Stimulated activated naive CD8-positive, alpha-beta T cell treated with anti-CD3 and anti-CD28 coated beads, Interleukin-15, amount 100 ng/mL, for 72 hours (primary cell): ENCODE measurements at regions not wholly inside any gene's neighbourhood (a gene's known extent, or its start where the extent isn't known, plus 50 kb on each side); places are given as distances from the start of the nearest gene placed in this dataset.

Experiments
- ATAC-seq: fragments of 150-1000 bp; cut with Tn5 transposase; 2 replicates; pipeline ENCODE4 v1.10.0; 2021; ENCODE audit warnings: mild to moderate bottlenecking, moderate library complexity
- DNase-seq, 2 donors: peaks; one replicate each; pipeline ENCODE4 v3.0.0; 2021 to 2022
- H3K27ac Mint-ChIP-seq, 2 donors: one replicate each; pipeline ENCODE4 v1.8.0; 2022; ENCODE audit warnings: mild to moderate bottlenecking in 2 of 2, mixed read lengths in 2 of 2, moderate library complexity in 2 of 2
- H3K27me3 Mint-ChIP-seq: one replicate; pipeline ENCODE4 v1.8.0; 2022; ENCODE audit warnings: mixed read lengths
- H3K4me1 Mint-ChIP-seq: one replicate; pipeline ENCODE4 v1.8.0; 2022; ENCODE audit warnings: mild to moderate bottlenecking, mixed read lengths
- H3K4me3 Mint-ChIP-seq, 2 donors: one replicate each; pipeline ENCODE4 v1.8.0; 2022; ENCODE audit warnings: mild to moderate bottlenecking in 2 of 2, mixed read lengths in 2 of 2, moderate library complexity in 1 of 2
- H3K9me3 Mint-ChIP-seq, 2 donors: one replicate each; pipeline ENCODE4 v1.8.0; 2022; ENCODE audit warnings: mixed read lengths in 2 of 2

DNA sequence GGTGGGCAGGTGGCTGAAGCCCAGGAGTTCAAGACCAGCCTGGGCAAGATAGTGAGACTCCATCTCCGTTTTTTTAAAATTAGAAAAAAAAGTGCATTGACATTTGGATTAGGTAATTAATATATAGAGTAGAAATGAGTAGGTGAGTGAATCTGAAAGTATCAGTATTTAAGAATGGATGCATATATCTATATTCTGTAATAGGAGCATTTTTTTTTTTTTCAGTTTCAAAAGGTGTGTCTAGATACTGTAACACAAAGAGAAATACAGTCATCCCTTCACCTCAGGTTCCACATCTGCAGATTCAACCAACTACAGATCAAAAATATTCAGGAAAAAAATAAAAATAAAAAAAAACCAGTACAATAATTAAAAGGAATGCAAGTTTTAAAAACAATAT lies 50.8 kb downstream of the RBM27 start:
- peak; percentile 52 for ATAC-seq
- Mint-ChIP-seq H3K4me3 (no peak overlapping the region), H3K4me1 (peaks cover 12% of the 10 kb centered on the region), H3K27me3 (no peaks in the 10 kb centered on the region), H3K9me3 (no peaks in the 10 kb centered on the region), H3K27ac (no peak overlapping the region)
- DNase-seq, result no peak

GRCh38 chr5:146273109-146273508 lies 65.5 kb upstream of the POU4F3 start:
- Mint-ChIP-seq H3K4me3 (no peak overlapping the region), H3K27ac (no peak overlapping the region), H3K4me1 (no peaks in the 10 kb centered on the region), H3K9me3 (no peaks in the 10 kb centered on the region), H3K27me3 (no peaks in the 10 kb centered on the region)
- DNase-seq (no peak), ATAC-seq (no peak)

GRCh38 chr5:146283344-146283761 lies 55.3 kb upstream of the POU4F3 start:
- H3K4me1 Mint-ChIP-seq, result no peaks in the 10 kb centered on the region
- peak overlapping the region; percentile 19 to 29 for H3K27ac Mint-ChIP-seq
- no peaks in the 10 kb centered on the region for H3K27me3 Mint-ChIP-seq
- no peak overlapping the region for H3K4me3 Mint-ChIP-seq
- H3K9me3 Mint-ChIP-seq, result no peaks in the 10 kb centered on the region
- DNase-seq (no peak), ATAC-seq (no peak)

GRCh38 chr5:146284016-146284415 lies 54.6 kb upstream of the POU4F3 start:
- Mint-ChIP-seq H3K4me1 (no peaks in the 10 kb centered on the region), H3K27me3 (no peaks in the 10 kb centered on the region), H3K9me3 (no peaks in the 10 kb centered on the region), H3K4me3 (no peak overlapping the region), H3K27ac (no peak overlapping the region)
- DNase-seq, result no peak
- ATAC-seq, result no peak
